Right lobe of liver (tissue), 6 donors: ENCODE measurements at regions not wholly inside any gene's neighbourhood (a gene's known extent, or its start where the extent isn't known, plus 50 kb on each side); places are given as distances from the start of the nearest gene placed in this dataset.
"Not testable (repeated sequence)": the region's sequence is repeated elsewhere in the genome, so short reads cannot be mapped to it uniquely, and the experiment has no call there.

Experiments used
- ATAC-seq, 4 donors: fragments of 200-7000 bp; cut with Tn5 transposase; one replicate each; pipeline ENCODE4 v1.9.1; 2020; ENCODE audit warnings: mild to moderate bottlenecking in 4 of 4, moderate library complexity in 4 of 4
- DNase-seq, 3 donors: peaks; one replicate each; pipeline ENCODE4 v3.0.0-alpha.2; 2020
- H3K27ac ChIP-seq, 3 donors: fragments of 200-600 bp; one replicate each; pipeline ENCODE4 v1.8.0; 2022
- H3K27me3 ChIP-seq, 2 donors: fragments of 200-600 bp; one replicate each; pipeline ENCODE4 v1.8.0; 2022
- H3K36me3 ChIP-seq, 4 donors: fragments of 200-600 bp; sonication (generic) in 1 of 4; one replicate each; pipeline versions ENCODE4 v1.5.1 to v1.8.0; 2017 to 2022; ENCODE audit warnings: control low read depth in 1 of 4
- H3K4me1 ChIP-seq, 4 donors: fragments of 200-600 bp; sonication (generic) in 1 of 4; one replicate each; pipeline versions ENCODE4 v1.5.1 to v1.8.0; 2017 to 2022; ENCODE audit warnings: control low read depth in 1 of 4
- H3K4me3 ChIP-seq, 3 donors: fragments of 200-600 bp; one replicate each; pipeline ENCODE4 v1.8.0; 2022
- H3K9me3 ChIP-seq, 4 donors: fragments of 200-600 bp; sonication (generic) in 1 of 4; one replicate each; pipeline versions ENCODE4 v1.5.1 to v1.8.0; 2017 to 2022; ENCODE audit warnings: control low read depth in 1 of 4
- POLR2A ChIP-seq: fragments of 450-650 bp; IDR thresholded peaks from one replicate; pipeline ENCODE4 v1.6.1; 2017; ENCODE audit warnings: antibody characterized with exemption, mild to moderate bottlenecking
- WGBS: methylation state at CpG from one replicate; pipeline ENCODE4 v1.1.6; 2018; ENCODE audit warnings: low coverage, low lambda C conversion rate; ENCODE audit not compliant: insufficient coverage; ENCODE audit errors: missing lambda C conversion rate; 5-methylcytosine and 5-hydroxymethylcytosine counted together
- intact Hi-C, 2 donors: fragments of 100-400 bp; cut with DNase I; formaldehyde crosslinking; loops; one replicate each; pipeline versions ENCODE4 v1.11.2 to v1.14.1; 2022
- TF ChIP-seq, protein P1 (sequence below), 4 donors: fragments of 200-600 bp in 3 of 4; fragments of 450-650 bp in 1 of 4; IDR thresholded peaks; one replicate each; pipeline versions ENCODE4 v1.5.1 to v1.8.0; 2016 to 2022; ENCODE audit warnings: antibody characterized with exemption in 4 of 4, mild to moderate bottlenecking in 2 of 4
- donor health status: DM: no; HTN: yes; CAD: no.
- donor health status: DM: no; HTN: no; CAD: no.
- donor health status: DM: no; HTN: no; CAD: no.
- donor health status: DM: no; HTN: yes; CAD: no.
- donor health status: DM: no; HTN: yes; CAD: no.

DNA sequence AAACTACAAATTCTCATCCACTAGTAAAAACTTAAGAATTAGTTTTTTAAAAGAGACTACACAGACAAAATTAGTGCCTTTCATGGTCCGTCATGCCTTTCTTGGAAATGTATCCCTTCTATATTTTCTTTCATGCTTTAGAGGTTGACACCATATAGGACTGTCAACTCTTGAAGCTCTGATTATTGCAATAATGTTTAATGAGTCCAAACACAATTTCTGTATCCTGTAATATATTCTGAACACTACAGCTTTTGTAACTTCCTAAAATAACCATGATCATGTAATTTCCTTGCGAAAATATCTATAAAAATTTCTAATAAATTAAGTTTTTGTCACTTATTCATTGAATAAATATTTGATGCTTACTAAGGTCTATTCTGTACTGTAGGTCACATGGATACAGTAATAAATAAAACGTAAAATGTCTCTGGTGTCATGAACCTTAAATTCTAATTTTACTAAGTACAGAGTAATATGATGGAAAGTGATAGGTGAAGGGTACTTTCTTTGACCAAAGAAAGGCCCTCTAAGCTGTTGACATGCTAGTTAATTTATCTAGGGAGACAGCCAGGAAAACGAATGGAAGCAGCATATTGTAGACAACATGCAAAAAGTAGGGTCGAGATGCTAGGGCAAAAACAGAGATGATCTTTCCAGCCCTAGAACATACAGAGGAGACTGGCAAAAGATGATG, 687.3 kb upstream of the PCDH9 start:
- Histone ChIP-seq H3K9me3 (no peaks in the 10 kb centered on the region), H3K36me3 (no peaks in the 10 kb centered on the region), H3K27me3 (no peaks in the 10 kb centered on the region), H3K4me3 (no peak overlapping the region), H3K27ac (no peak overlapping the region), H3K4me1 (no peaks in the 10 kb centered on the region)
- TF ChIP-seq POLR2A = no peak
- TF ChIP-seq, protein P1, sequence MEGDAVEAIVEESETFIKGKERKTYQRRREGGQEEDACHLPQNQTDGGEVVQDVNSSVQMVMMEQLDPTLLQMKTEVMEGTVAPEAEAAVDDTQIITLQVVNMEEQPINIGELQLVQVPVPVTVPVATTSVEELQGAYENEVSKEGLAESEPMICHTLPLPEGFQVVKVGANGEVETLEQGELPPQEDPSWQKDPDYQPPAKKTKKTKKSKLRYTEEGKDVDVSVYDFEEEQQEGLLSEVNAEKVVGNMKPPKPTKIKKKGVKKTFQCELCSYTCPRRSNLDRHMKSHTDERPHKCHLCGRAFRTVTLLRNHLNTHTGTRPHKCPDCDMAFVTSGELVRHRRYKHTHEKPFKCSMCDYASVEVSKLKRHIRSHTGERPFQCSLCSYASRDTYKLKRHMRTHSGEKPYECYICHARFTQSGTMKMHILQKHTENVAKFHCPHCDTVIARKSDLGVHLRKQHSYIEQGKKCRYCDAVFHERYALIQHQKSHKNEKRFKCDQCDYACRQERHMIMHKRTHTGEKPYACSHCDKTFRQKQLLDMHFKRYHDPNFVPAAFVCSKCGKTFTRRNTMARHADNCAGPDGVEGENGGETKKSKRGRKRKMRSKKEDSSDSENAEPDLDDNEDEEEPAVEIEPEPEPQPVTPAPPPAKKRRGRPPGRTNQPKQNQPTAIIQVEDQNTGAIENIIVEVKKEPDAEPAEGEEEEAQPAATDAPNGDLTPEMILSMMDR (IDR thresholded peaks at IDR 0.05) = no peak
- 33% methylated on average over 5 of the region's 5 CpGs for WGBS
- DNase-seq (no peak), ATAC-seq (no peak)
- intact Hi-C loops = no loop called here

DNA sequence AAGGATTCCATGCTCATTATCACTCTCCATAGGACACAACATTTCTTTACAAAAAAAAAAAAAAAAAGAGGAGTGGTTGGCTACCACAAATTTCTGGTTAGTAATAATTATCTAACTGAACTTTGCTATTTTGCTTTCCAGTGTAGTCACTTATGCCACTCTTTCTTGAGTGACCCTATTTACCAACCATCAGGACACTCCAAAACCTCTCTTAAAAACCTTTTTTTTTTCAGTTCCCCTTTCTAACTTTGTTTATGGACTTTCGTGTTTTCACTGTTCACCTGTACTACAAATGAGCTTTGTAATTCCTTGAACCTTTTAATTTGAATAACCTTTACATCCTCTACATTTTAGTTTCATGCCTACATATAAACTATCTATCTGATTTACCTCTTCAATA, 686.5 kb upstream of the PCDH9 start:
- H3K27ac ChIP-seq = no peak overlapping the region
- H3K9me3 ChIP-seq = no peaks in the 10 kb centered on the region
- ATAC-seq (no peak), DNase-seq (no peak)
- intact Hi-C loops = no loop called here
- H3K36me3 ChIP-seq = no peaks in the 10 kb centered on the region
- 50% methylated on average over 1 of the region's 1 CpG for WGBS
- TF ChIP-seq, protein P1 (IDR thresholded peaks at IDR 0.05) = no peak
- TF ChIP-seq POLR2A = no peak
- H3K27me3 ChIP-seq = no peaks in the 10 kb centered on the region
- no peaks in the 10 kb centered on the region for H3K4me1 ChIP-seq
- no peak overlapping the region for H3K4me3 ChIP-seq

DNA sequence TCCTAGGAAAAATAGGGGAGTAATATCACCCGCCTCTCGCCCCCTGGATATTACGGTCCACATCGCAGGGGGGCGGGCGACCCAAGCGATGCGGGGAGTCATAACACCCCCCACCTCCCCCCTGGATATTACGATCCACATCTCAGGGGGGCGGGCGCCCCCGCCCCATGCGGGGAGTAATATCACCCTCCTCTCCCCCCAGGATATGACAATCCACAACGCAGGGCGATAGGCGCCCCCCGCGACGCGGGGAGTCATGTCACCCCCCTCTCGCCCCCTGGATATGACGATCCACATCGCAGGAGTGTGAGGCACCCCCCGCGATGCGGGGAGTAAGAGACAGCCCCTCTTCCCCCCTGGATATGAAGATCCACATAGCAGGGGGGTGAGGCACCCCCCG, 684.4 kb upstream of the PCDH9 start:
- Histone ChIP-seq H3K27me3 (no peaks in the 10 kb centered on the region), H3K27ac (no peak overlapping the region), H3K4me3 (no peak overlapping the region), H3K36me3 (no peaks in the 10 kb centered on the region), H3K9me3 (no peaks in the 10 kb centered on the region), H3K4me1 (no peaks in the 10 kb centered on the region)
- intact Hi-C loops = no loop called here
- peak in 1 of 3 donors; percentile 49 for DNase-seq
- TF ChIP-seq, protein P1 (IDR thresholded peaks at IDR 0.05) = no peak
- no peak for TF ChIP-seq POLR2A
- no peak for ATAC-seq
- 93% methylated on average over 12 of the region's 27 CpGs for WGBS

DNA sequence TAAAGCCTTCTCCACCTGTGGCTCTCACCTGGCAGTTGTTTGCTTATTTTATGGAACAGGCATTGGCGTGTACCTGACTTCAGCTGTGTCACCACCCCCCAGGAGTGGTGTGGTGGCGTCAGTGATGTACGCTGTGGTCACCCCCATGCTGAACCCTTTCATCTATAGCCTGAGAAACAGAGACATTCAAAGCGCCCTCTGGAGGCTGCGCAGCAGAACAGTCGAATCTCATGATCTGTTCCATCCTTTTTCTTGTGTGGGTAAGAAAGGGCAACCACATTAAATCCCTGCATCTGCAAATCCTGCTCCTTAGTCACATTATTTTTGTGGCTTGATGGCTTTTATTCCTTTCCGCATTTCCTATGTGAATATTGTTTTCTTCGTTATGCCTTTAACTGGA, 672.8 kb upstream of the PCDH9 start:
- H3K4me1 ChIP-seq, ATAC-seq, H3K36me3 ChIP-seq, intact Hi-C loops, H3K9me3 ChIP-seq, H3K27me3 ChIP-seq, DNase-seq, H3K4me3 ChIP-seq, H3K27ac ChIP-seq: not testable (repeated sequence)
- 50% methylated on average over 8 of the region's 8 CpGs for WGBS

DNA sequence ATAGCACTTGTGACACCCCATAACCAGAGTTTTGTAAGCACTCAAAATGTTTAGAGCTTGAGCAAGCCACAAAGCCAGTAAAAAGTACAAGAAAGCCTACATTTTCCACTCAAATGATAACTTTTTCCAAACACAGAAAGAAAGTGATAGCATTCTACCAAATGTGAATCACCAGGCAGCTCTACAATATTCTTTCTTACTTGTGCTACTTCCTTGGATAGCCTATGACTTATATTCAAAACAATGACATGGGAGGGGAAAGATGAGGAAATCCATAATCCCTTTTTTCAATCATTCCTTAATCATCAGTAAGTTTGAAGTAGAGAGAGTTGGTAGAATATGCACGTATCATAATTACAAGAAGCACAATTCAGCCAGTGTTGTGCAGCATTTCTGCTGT, 650.8 kb upstream of the PCDH9 start:
- intact Hi-C loops = no loop called here
- no peak for ATAC-seq
- TF ChIP-seq, protein P1 (IDR thresholded peaks at IDR 0.05) = no peak
- TF ChIP-seq POLR2A = no peak

More for the DNA sequence above, 650.8 kb upstream of the PCDH9 start:
- Histone ChIP-seq H3K9me3 (no peaks in the 10 kb centered on the region), H3K36me3 (no peaks in the 10 kb centered on the region), H3K4me3 (no peak overlapping the region), H3K27ac (no peak overlapping the region), H3K27me3 (no peaks in the 10 kb centered on the region), H3K4me1 (no peaks in the 10 kb centered on the region)
- no peak for DNase-seq
- WGBS = 53% methylated on average over 1 of the region's 1 CpG
